ENCODE measurements at regions not wholly inside any gene's neighbourhood (a gene's known extent, or its start where the extent isn't known, plus 50 kb on each side); places are given as distances from the start of the nearest gene placed in this dataset.

- Histone ChIP-seq H3K4me3 (ENCODE audit: low read length, poor library complexity, severe bottlenecking) (no peak overlapping the region), H4K20me1 (ENCODE audit: insufficient read depth, low read length, poor library complexity, severe bottlenecking) (no peaks in the 10 kb centered on the region), H2AFZ (ENCODE audit: low read length) (peak overlapping the region; percentile 72), H3K36me3 (ENCODE audit: insufficient read depth, low read length) (no peaks in the 10 kb centered on the region), H3F3A (ENCODE audit: low read depth) (no peaks in the 10 kb centered on the region), H3K9me2 (replicated peaks; ENCODE audit: low read depth, low read length) (no peaks in the 10 kb centered on the region), H3K79me2 (ENCODE audit: insufficient read depth, low read length) (no peaks in the 10 kb centered on the region), H3K9me3 (ENCODE audit: insufficient read depth, low read depth, low read length) (no peaks in the 10 kb centered on the region), H3K4me2 (ENCODE audit: low read depth, low read length, poor library complexity, severe bottlenecking) (no peak overlapping the region), H3K4me1 (ENCODE audit: insufficient read depth, low read length, poor library complexity, severe bottlenecking) (peaks cover 21% of the 10 kb centered on the region), H3K9ac (ENCODE audit: low read depth, low read length, poor library complexity, severe bottlenecking) (no peak overlapping the region), H3K27me3 (ENCODE audit: insufficient read depth, low read length, poor library complexity, severe bottlenecking) (no peaks in the 10 kb centered on the region)
- TF ChIP-seq EZH2phosphoT487 (IDR thresholded peaks at IDR 0.05; ENCODE audit: borderline replicate concordance) (no peak), CTCF (conservative IDR thresholded peaks at IDR 0.05; ENCODE audit: low read length) (no peak)
Observed at GRCh38 chr14:22026527-22026926, 352.9 kb upstream of the OR4E1 start.

DNA sequence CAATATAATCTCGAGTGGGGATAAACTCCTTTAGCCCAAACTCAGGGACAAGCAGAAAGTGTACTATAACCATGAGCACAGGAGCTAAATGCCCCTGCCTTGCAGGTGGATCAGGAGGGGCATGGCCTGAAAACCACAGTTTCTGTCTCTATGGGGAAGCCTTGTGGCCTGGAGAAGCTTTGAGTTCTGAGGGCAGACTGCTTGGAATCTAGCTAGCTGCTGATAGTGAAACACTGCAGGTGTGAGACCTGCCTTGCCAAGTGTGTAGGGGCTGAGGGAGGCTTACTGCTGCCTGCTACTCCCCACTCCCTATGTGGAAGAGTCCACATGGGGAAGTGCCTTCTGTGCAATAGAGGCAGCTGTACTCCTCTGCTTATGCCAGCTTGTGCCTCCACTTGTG, 352.3 kb upstream of the OR4E1 start:
- no peaks in the 10 kb centered on the region for H3K9me2 ChIP-seq (replicated peaks; ENCODE audit: low read depth, low read length)
- no peaks in the 10 kb centered on the region for H3K79me2 ChIP-seq (ENCODE audit: insufficient read depth, low read length)
- no peak overlapping the region for H3K9ac ChIP-seq (ENCODE audit: low read depth, low read length, poor library complexity, severe bottlenecking)
- no peaks in the 10 kb centered on the region for H3K27me3 ChIP-seq (ENCODE audit: insufficient read depth, low read length, poor library complexity, severe bottlenecking)
- no peaks in the 10 kb centered on the region for H4K20me1 ChIP-seq (ENCODE audit: insufficient read depth, low read length, poor library complexity, severe bottlenecking)
- no peaks in the 10 kb centered on the region for H3K9me3 ChIP-seq (ENCODE audit: insufficient read depth, low read depth, low read length)
- H3K4me2 ChIP-seq (ENCODE audit: low read depth, low read length, poor library complexity, severe bottlenecking) = no peak overlapping the region
- H3K4me1 ChIP-seq (ENCODE audit: insufficient read depth, low read length, poor library complexity, severe bottlenecking) = peaks cover 21% of the 10 kb centered on the region
- no peak overlapping the region for H3K4me3 ChIP-seq (ENCODE audit: low read length, poor library complexity, severe bottlenecking)
- H3K36me3 ChIP-seq (ENCODE audit: insufficient read depth, low read length) = no peaks in the 10 kb centered on the region
- H3F3A ChIP-seq (ENCODE audit: low read depth) = no peaks in the 10 kb centered on the region
- TF ChIP-seq EZH2phosphoT487 (IDR thresholded peaks at IDR 0.05; ENCODE audit: borderline replicate concordance) = no peak
- TF ChIP-seq CTCF (conservative IDR thresholded peaks at IDR 0.05; ENCODE audit: low read length) = no peak
- peak overlapping the region; percentile 72; the same call in 1 of the 2 replicates for H2AFZ ChIP-seq (ENCODE audit: low read length)

DNA sequence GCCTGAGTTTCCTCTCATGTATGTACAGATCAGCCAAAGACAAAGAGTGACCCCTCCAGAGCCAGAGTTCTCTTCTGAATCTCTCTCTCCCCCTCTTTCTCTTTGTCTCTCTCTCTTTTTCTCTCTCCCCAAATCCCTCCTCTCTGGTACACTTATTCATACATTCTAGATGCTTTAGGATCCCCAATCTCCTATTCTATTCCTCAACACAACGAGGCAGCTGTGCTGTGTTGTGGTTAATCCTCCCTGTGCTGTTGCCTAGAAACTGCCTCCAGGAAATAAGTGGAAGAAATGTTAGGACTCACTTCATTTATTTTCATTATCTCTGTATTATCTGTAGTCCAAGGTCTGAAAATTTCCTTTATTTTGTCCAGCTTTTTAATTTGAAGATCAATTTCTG, 350.5 kb upstream of the OR4E1 start:
- Histone ChIP-seq H3K79me2 (ENCODE audit: insufficient read depth, low read length) (no peaks in the 10 kb centered on the region), H3K4me2 (ENCODE audit: low read depth, low read length, poor library complexity, severe bottlenecking) (no peak overlapping the region), H3K9me2 (replicated peaks; ENCODE audit: low read depth, low read length) (no peaks in the 10 kb centered on the region), H3K27me3 (ENCODE audit: insufficient read depth, low read length, poor library complexity, severe bottlenecking) (no peaks in the 10 kb centered on the region), H3K36me3 (ENCODE audit: insufficient read depth, low read length) (no peaks in the 10 kb centered on the region), H3K4me1 (ENCODE audit: insufficient read depth, low read length, poor library complexity, severe bottlenecking) (peaks cover 24% of the 10 kb centered on the region), H2AFZ (ENCODE audit: low read length) (peak overlapping the region; percentile 45; the same call in 1 of the 2 replicates), H3F3A (ENCODE audit: low read depth) (no peaks in the 10 kb centered on the region), H4K20me1 (ENCODE audit: insufficient read depth, low read length, poor library complexity, severe bottlenecking) (no peaks in the 10 kb centered on the region), H3K9me3 (ENCODE audit: insufficient read depth, low read depth, low read length) (no peaks in the 10 kb centered on the region), H3K9ac (ENCODE audit: low read depth, low read length, poor library complexity, severe bottlenecking) (no peak overlapping the region), H3K4me3 (ENCODE audit: low read length, poor library complexity, severe bottlenecking) (no peak overlapping the region)
- no peak for TF ChIP-seq CTCF (conservative IDR thresholded peaks at IDR 0.05; ENCODE audit: low read length)
- no peak for TF ChIP-seq EZH2phosphoT487 (IDR thresholded peaks at IDR 0.05; ENCODE audit: borderline replicate concordance)

All from Loucy (cell line).